GM12873 (cell line): ENCODE measurements at regions not wholly inside any gene's neighbourhood (a gene's known extent, or its start where the extent isn't known, plus 50 kb on each side); places are given as distances from the start of the nearest gene placed in this dataset.

Source experiments
- CTCF ChIP-seq: IDR thresholded peaks from 2 replicates; pipeline ENCODE4 v1.5.1; 2012; ENCODE audit warnings: low read depth, mild to moderate bottlenecking, moderate library complexity, low read length, control low read depth; ENCODE audit not compliant: insufficient read depth; ENCODE audit errors: missing control alignments

GRCh38 chr16:85555719-85556455 lies 57.2 kb upstream of the GSE1 start:
- no peak for TF ChIP-seq CTCF

DNA sequence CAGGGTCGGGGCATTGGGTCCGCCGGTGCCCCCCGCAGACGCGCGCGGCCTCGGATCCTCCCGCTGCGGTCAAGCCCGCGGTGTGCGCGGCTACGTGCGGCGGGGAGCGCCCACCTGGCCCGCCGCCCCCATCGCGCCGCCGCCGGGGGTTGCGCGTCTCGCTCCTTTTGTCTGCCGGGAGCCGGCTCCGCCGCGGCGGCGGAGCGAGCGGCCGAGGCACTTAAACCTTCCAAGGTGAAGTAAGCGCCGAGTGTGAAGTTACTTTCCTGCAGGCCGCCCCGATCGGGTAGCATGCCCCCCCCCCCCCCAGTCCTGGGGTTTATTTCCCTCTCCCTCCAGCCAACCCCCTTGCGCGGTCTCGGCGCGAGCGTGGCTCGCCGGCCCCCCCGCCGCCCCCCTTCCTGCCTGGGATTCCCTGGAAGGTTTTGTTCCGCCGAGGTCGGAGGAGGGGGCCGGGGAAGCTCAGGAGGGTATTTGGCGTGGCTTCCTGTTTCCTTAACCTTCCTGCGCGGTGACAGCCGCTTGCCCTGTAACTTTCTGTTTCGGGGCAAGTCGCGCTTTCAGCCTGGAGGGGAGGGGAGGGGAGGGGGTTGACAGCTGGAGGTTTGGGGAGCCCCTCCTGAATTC lies 56.6 kb upstream of the GSE1 start:
- TF ChIP-seq CTCF, result no peak

GRCh38 chr16:85557083-85557970 lies 55.8 kb upstream of the GSE1 start:
- TF ChIP-seq CTCF, result peak; percentile 1

DNA sequence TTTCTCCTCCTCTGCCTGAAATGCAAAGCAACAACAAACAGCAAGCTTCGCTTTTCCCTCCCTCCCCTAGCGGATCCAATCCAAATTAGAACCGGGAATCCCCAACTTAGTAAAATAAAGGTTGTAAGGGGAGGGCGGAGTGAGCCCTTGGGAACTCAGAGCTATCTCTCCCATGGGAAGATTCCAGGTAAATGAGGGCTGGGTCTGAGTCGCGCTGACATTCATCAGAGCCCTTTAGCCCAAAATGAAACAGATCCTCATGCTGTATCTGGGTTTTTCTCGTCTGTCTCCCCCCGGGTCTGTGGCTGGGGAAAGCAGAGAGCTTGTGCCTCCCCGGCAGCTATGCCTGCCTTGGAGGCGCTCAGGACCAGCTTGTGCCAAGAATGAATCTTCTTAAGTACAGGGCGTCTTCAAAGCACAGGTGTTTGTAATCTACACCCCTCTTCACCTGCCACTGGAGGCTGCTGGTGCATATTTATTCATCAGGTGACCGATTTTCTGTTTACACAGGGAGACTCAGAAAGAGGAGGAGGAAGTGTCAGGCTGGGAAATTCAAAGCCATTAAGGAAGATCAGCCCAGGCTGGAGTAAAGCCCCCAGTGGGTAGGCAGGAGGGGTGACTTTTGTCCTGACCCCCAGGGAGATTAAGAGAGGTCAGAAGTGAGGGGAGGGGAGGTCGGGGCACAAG lies 55.0 kb upstream of the GSE1 start:
- TF ChIP-seq CTCF, result no peak

- no peak for TF ChIP-seq CTCF
Measured at GRCh38 chr16:85560932-85561247, 52.2 kb upstream of the GSE1 start.

DNA sequence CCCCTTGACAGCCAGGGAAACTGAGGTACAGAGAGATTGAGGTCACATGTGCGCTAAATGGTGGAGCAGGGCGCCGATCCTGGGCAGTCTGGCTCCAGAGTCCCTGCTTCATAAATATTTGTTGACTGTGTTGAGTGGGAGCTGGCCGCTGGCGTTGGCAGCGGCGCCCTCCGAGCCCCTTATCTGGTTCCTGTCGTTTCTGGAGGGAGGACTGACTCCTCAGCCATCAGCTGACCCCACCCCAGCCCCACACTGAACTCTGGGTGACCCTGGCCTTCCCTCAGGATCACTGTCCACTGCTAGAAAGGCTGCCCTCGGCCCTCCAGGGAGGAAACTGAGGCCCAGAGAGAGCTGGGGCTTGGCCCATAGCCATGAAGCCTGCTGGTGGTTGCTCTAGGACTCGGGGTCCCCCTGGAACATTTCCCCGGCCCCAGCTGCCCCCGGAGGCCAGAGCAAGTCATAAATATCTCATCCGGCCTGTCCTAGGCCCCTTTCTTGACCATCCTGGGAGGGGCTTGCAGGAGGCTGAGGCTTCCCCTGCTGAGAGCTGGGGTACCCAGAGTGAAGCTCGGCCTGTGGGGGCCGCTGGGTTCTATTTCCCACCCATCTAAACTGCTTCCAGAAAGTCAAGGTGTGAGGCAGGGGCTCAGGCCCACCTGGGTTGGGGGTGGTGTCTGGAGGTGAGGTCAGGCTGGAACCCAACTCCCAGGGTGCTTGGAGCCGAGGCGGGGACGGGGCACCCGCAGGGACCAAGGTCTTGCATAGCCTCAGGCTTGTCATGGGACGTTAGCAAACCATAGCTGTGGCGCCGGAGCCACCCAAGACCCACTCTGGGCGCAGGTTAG lies 51.7 kb upstream of the GSE1 start:
- TF ChIP-seq CTCF, result no peak
